OCI-LY7 (cell line): ENCODE measurements at regions not wholly inside any gene's neighbourhood (a gene's known extent, or its start where the extent isn't known, plus 50 kb on each side); places are given as distances from the start of the nearest gene placed in this dataset.

Source experiments
- EZH2phosphoT487 ChIP-seq: fragments of 200-600 bp; sonication (generic); IDR thresholded peaks from 2 replicates; pipeline ENCODE4 v1.6.1; 2018; ENCODE audit warnings: low read depth, borderline replicate concordance, mild to moderate bottlenecking, mixed run types, antibody characterized with exemption, low read length, moderate library complexity, mixed read lengths
- TF ChIP-seq, protein P1 (sequence below): fragments of 200-600 bp; sonication (generic); conservative IDR thresholded peaks from 2 replicates; pipeline ENCODE4 v1.5.1; 2014; ENCODE audit warnings: mild to moderate bottlenecking, antibody characterized with exemption, low read length, moderate library complexity, mixed read lengths

DNA sequence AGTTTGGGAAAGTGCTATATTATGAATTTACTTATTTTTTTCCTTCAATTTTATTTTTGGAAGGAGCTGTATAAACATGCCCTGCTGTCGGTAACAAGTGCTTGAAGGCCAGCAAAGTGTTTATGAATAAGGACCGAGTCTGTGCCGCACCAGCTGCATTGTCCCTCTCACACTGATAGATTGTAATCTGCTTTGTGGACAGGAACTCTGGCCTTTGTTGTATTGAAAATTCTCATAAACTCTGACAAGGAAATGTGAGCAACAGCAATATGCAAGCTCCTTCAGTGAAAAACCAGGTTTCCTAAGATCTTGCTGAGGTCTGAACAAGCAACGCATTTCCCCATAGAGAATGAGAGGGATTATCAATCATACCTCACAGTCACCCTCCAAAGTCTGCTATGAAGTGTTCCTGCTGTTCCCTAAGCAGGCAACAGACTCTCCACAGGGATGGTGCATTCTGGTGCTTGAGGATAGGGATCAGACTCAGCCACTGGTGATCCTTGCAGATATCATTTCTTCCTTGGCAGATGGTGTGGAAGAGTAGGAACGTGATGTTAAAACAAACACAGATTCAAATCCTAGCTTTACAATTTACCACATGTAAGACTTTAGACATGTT lies 109.6 kb downstream of the KCNJ2 start:
- TF ChIP-seq, protein P1, sequence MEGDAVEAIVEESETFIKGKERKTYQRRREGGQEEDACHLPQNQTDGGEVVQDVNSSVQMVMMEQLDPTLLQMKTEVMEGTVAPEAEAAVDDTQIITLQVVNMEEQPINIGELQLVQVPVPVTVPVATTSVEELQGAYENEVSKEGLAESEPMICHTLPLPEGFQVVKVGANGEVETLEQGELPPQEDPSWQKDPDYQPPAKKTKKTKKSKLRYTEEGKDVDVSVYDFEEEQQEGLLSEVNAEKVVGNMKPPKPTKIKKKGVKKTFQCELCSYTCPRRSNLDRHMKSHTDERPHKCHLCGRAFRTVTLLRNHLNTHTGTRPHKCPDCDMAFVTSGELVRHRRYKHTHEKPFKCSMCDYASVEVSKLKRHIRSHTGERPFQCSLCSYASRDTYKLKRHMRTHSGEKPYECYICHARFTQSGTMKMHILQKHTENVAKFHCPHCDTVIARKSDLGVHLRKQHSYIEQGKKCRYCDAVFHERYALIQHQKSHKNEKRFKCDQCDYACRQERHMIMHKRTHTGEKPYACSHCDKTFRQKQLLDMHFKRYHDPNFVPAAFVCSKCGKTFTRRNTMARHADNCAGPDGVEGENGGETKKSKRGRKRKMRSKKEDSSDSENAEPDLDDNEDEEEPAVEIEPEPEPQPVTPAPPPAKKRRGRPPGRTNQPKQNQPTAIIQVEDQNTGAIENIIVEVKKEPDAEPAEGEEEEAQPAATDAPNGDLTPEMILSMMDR, result no peak
- no peak for TF ChIP-seq EZH2phosphoT487
